SK-N-MC (cell line): ENCODE measurements at regions not wholly inside any gene's neighbourhood (a gene's known extent, or its start where the extent isn't known, plus 50 kb on each side); places are given as distances from the start of the nearest gene placed in this dataset.
"Not testable (repeated sequence)": the region's sequence is repeated elsewhere in the genome, so short reads cannot be mapped to it uniquely, and the experiment has no call there.

Experiments used
- DNase-seq: peaks from one replicate; pipeline ENCODE4 v3.0.0-alpha.2; 2011; ENCODE audit warnings: low read depth, low spot score
- H3K27ac ChIP-seq: fragments of 200-600 bp; sonication (generic); 2 replicates; pipeline ENCODE4 v1.5.1; 2016; ENCODE audit warnings: mixed run types
- H3K36me3 ChIP-seq: fragments of 200-600 bp; sonication (generic); 2 replicates; pipeline ENCODE4 v1.6.1; 2017; ENCODE audit warnings: antibody characterized with exemption, low read length, mixed read lengths; ENCODE audit not compliant: insufficient read depth
- H3K4me3 ChIP-seq: fragments of 200-600 bp; sonication (generic); 2 replicates; pipeline ENCODE4 v1.5.1; 2016
- H3K9ac ChIP-seq: fragments of 200-600 bp; sonication (generic); 2 replicates; pipeline ENCODE4 v1.8.0; 2017; ENCODE audit warnings: mixed run types, mixed read lengths; ENCODE audit not compliant: insufficient read length
- H3K9me3 ChIP-seq: fragments of 200-600 bp; sonication (generic); 2 replicates; pipeline ENCODE4 v1.6.1; 2017; ENCODE audit warnings: low read depth, mild to moderate bottlenecking, antibody characterized with exemption, low read length, moderate library complexity, mixed read lengths
- EZH2 ChIP-seq: fragments of 200-600 bp; sonication (generic); IDR thresholded peaks from one replicate; pipeline ENCODE4 v1.6.1; 2017; ENCODE audit warnings: antibody characterized with exemption
- FOXP2 ChIP-seq: optimal IDR thresholded peaks from 2 replicates; pipeline ENCODE3; 2011; ENCODE audit warnings: mild to moderate bottlenecking, moderate library complexity; ENCODE audit not compliant: insufficient read depth; ENCODE audit errors: extremely low read length, control extremely low read depth
- POLR2AphosphoS5 ChIP-seq: IDR thresholded peaks from 2 replicates; pipeline ENCODE4 v1.6.1; 2012; ENCODE audit warnings: mild to moderate bottlenecking, low read depth, low read length, borderline replicate concordance

GRCh38 chr11:45741582-45741981 is 63.4 kb upstream of the SLC35C1 start:
- Histone ChIP-seq H3K27ac (peak overlapping the region; percentile 54; the same call in 1 of the 2 replicates), H3K9me3 (no peaks in the 10 kb centered on the region), H3K36me3 (no peaks in the 10 kb centered on the region), H3K4me3 (no peak overlapping the region), H3K9ac (no peak overlapping the region)
- DNase-seq, result no peak
- TF ChIP-seq FOXP2 (no peak), EZH2 (no peak), POLR2AphosphoS5 (no peak)

DNA sequence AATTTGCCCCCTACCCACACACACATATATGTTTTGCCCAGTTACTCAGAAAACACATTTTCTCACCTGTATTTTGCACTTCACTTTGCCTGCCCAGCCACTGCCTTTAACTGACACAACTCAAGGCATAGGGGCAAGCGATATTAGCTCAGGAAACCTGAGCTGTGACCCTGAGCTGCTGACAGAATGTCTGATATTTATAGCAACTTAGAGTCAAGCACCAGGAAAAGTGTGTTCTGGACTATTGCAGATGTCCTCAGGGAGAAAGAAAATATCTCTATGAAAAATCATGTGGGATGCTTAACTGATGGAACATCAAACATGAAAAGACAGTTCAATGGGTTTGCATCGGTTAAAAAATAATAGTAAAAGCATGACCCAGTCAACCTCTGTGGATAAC is 63.9 kb upstream of the SLC35C1 start:
- H3K36me3 ChIP-seq, result no peaks in the 10 kb centered on the region
- no peak overlapping the region for H3K4me3 ChIP-seq
- H3K9ac ChIP-seq, result no peak overlapping the region
- peak overlapping the region; percentile 67 for H3K27ac ChIP-seq
- DNase-seq, result no peak
- TF ChIP-seq EZH2, result no peak
- TF ChIP-seq POLR2AphosphoS5, result no peak
- TF ChIP-seq FOXP2, result no peak
- H3K9me3 ChIP-seq, result no peaks in the 10 kb centered on the region

- no peak overlapping the region for H3K9ac ChIP-seq
- peak overlapping the region; percentile 48; the same call in 1 of the 2 replicates for H3K27ac ChIP-seq
- TF ChIP-seq EZH2 (no peak), FOXP2 (no peak), POLR2AphosphoS5 (no peak)
- no peak overlapping the region for H3K4me3 ChIP-seq
- H3K9me3 ChIP-seq, result no peaks in the 10 kb centered on the region
- DNase-seq, result no peak
- no peaks in the 10 kb centered on the region for H3K36me3 ChIP-seq
Measured at GRCh38 chr11:45739866-45740265, 65.1 kb upstream of the SLC35C1 start.

GRCh38 chr11:45739071-45739470 is 65.9 kb upstream of the SLC35C1 start:
- H3K4me3 ChIP-seq, H3K9ac ChIP-seq, H3K9me3 ChIP-seq, DNase-seq, H3K36me3 ChIP-seq: not testable (repeated sequence)
- H3K27ac ChIP-seq, result peak overlapping the region; percentile 48

DNA sequence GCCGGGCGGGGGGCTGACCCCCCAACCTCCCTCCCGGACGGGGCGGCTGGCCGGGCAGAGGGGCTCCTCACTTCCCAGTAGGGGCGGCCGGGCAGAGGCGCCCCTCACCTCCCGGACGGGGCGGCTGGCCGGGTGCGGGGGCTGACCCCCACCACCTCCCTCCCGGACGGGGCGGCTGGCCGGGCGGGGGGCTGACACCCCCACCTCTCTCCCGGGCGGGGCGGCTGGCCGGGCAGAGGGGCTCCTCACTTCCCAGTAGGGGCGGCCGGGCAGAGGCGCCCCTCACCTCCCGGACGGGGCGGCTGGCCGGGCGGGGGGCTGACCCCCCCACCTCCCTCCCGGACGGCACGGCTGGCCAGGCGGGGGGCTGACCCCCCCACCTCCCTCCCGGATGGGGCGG is 66.8 kb upstream of the SLC35C1 start:
- not testable (repeated sequence) for H3K4me3 ChIP-seq, H3K9ac ChIP-seq, DNase-seq, H3K27ac ChIP-seq, H3K9me3 ChIP-seq, H3K36me3 ChIP-seq

GRCh38 chr11:45737056-45737455 is 67.9 kb upstream of the SLC35C1 start:
- Histone ChIP-seq H3K9me3 (no peaks in the 10 kb centered on the region), H3K27ac (0 out of 2 replicates have a peak overlapping the region, but pooled peaks have one; percentile 6), H3K36me3 (no peaks in the 10 kb centered on the region), H3K9ac (no peak overlapping the region), H3K4me3 (no peak overlapping the region)
- TF ChIP-seq EZH2 (no peak), FOXP2 (no peak), POLR2AphosphoS5 (no peak)
- no peak for DNase-seq

DNA sequence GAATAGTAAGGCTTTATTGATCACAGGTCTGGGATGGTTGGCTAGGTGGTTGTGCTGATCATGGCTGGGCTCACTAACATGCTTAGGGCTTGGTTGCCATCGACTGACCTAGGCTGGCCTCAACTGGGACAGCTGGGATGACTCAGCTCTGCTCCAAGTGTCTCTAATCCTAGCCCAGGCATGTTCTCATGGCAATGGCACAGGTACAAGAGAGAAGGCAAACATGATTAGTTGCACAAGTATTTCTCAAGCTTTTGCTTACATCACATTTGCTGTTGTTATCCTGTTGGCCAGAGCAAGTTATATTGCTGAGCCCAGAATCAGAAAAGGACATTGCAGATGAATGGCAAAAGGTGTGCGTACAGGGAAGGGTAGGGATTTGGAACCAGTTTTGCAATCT is 68.5 kb upstream of the SLC35C1 start:
- Histone ChIP-seq H3K36me3 (no peaks in the 10 kb centered on the region), H3K9me3 (no peaks in the 10 kb centered on the region), H3K27ac (no peak overlapping the region), H3K9ac (no peak overlapping the region), H3K4me3 (no peak overlapping the region)
- no peak for TF ChIP-seq POLR2AphosphoS5
- no peak for TF ChIP-seq EZH2
- TF ChIP-seq FOXP2, result no peak
- DNase-seq, result no peak

GRCh38 chr11:45733176-45733575 is 67.8 kb upstream of the CHST1 start:
- H3K9me3 ChIP-seq, result no peaks in the 10 kb centered on the region
- H3K4me3 ChIP-seq, result no peak overlapping the region
- H3K36me3 ChIP-seq, result no peaks in the 10 kb centered on the region
- no peak for DNase-seq
- H3K9ac ChIP-seq, result no peak overlapping the region
- no peak for TF ChIP-seq FOXP2
- TF ChIP-seq POLR2AphosphoS5, result no peak
- no peak for TF ChIP-seq EZH2
- H3K27ac ChIP-seq, result no peak overlapping the region

DNA sequence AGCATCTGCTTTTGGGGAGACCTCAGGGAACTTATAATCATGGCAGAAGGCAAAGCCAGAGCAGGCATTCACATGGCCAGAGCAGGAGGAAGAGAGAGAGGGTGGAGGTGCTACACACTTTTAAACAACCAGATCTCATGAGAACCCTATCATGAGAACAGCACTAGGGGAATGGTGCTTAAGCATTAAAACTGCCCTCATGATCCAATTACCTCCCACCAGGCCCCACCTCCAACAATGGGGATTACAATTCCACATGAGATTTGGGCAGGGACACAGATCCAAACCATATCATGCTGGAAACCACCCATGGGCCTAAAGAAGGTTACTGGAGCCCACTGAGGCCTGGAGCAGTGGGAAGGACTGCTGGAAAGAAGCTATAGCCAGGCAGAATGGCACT is 66.9 kb upstream of the CHST1 start:
- DNase-seq, result no peak
- H3K27ac ChIP-seq, result no peak overlapping the region
- no peak overlapping the region for H3K9ac ChIP-seq
- TF ChIP-seq FOXP2 (no peak), POLR2AphosphoS5 (no peak), EZH2 (no peak)
- H3K4me3 ChIP-seq, result no peak overlapping the region
- no peaks in the 10 kb centered on the region for H3K9me3 ChIP-seq
- no peaks in the 10 kb centered on the region for H3K36me3 ChIP-seq

DNA sequence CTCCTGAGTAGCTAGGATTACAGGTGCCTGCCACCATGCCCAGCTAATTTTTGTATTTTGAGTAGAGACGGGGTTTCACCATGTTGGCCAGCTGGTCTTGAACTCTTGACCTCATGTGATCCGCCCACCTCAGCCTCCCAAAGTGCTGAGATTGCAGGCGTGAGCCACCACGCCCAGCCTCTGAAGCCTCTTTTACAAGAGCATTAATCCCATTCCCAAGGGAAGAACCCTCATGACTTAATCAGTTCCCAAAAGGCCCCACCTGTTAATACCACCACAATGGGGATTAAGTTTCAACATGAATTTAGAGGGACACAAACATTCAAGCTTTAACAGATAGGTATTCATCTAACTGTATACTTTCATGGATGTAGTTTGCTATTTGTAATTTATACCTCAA is 65.7 kb upstream of the CHST1 start:
- not testable (repeated sequence) for H3K36me3 ChIP-seq, DNase-seq, H3K27ac ChIP-seq, H3K9ac ChIP-seq, H3K9me3 ChIP-seq, H3K4me3 ChIP-seq
